Mammary epithelial cell (primary cell): ENCODE measurements at regions not wholly inside any gene's neighbourhood (a gene's known extent, or its start where the extent isn't known, plus 50 kb on each side); places are given as distances from the start of the nearest gene placed in this dataset.
"Not testable (repeated sequence)": the region's sequence is repeated elsewhere in the genome, so short reads cannot be mapped to it uniquely, and the experiment has no call there.

Experiments used
- CTCF ChIP-seq, 2 donors: IDR thresholded peaks in 1 of 2; conservative IDR thresholded peaks in 1 of 2; 2 replicates each; pipeline ENCODE4 v1.5.1; 2011 to 2012; ENCODE audit warnings: inconsistent platforms in 2 of 2, low read length in 2 of 2, mild to moderate bottlenecking in 2 of 2, control low read depth in 1 of 2, low read depth in 1 of 2; ENCODE audit not compliant: insufficient read depth in 1 of 2; ENCODE audit errors: extremely low read depth in 1 of 2
- EZH2 ChIP-seq: IDR thresholded peaks from 2 replicates; pipeline ENCODE4 v1.6.1; 2012; ENCODE audit warnings: low read length, inconsistent platforms, borderline replicate concordance

- TF ChIP-seq CTCF (conservative IDR thresholded peaks at IDR 0.05 in 1 of 2, IDR thresholded peaks at IDR 0.05 in 1 of 2; ENCODE audit: extremely low read depth in 1 of 2, insufficient read depth in 1 of 2, low read depth in 1 of 2, low read length in 2 of 2); EZH2: not testable (repeated sequence)
Observed at GRCh38 chr1:149274493-149274892, 171.1 kb upstream of the NBPF9 start.
